NT2/D1 (cell line): ENCODE measurements at regions not wholly inside any gene's neighbourhood (a gene's known extent, or its start where the extent isn't known, plus 50 kb on each side); places are given as distances from the start of the nearest gene placed in this dataset.

Experiments
- DNase-seq: peaks from one replicate; pipeline ENCODE4 v3.0.0-alpha.2; 2011; ENCODE audit warnings: low read depth, low spot score
- H3K27me3 ChIP-seq: 2 replicates; pipeline ENCODE4 v1.6.0; 2011; ENCODE audit warnings: mild to moderate bottlenecking; ENCODE audit not compliant: insufficient read length, insufficient read depth
- H3K36me3 ChIP-seq: 2 replicates; pipeline ENCODE4 v1.6.1; 2011; ENCODE audit warnings: mild to moderate bottlenecking, low read length, mixed read lengths; ENCODE audit not compliant: insufficient read depth, insufficient read length
- H3K4me1 ChIP-seq: 2 replicates; pipeline ENCODE4 v1.5.1; 2011; ENCODE audit not compliant: insufficient read depth, insufficient read length
- H3K4me3 ChIP-seq: 2 replicates; pipeline ENCODE4 v1.5.1; 2011; ENCODE audit warnings: low read depth; ENCODE audit not compliant: insufficient read length
- H3K9ac ChIP-seq: 2 replicates; pipeline ENCODE4 v1.6.0; 2011; ENCODE audit warnings: low read depth; ENCODE audit not compliant: insufficient read length
- H3K9me3 ChIP-seq: 2 replicates; pipeline ENCODE4 v1.5.1; 2011; ENCODE audit warnings: mild to moderate bottlenecking, low read length; ENCODE audit not compliant: insufficient read depth
- SUZ12 ChIP-seq: IDR thresholded peaks from 2 replicates; pipeline ENCODE4 v1.6.1; 2011; ENCODE audit not compliant: insufficient read length, insufficient read depth; ENCODE audit errors: extremely low read depth
- YY1 ChIP-seq: IDR thresholded peaks from 2 replicates; pipeline ENCODE4 v1.6.1; 2011; ENCODE audit not compliant: insufficient read length, insufficient read depth
- ZNF274 ChIP-seq: IDR thresholded peaks from 2 replicates; pipeline ENCODE4 v1.6.1; 2011; ENCODE audit warnings: mild to moderate bottlenecking, low read depth, low read length

- no peak overlapping the region for H3K4me3 ChIP-seq
- no peaks in the 10 kb centered on the region for H3K27me3 ChIP-seq
- H3K9ac ChIP-seq, result no peak overlapping the region
- TF ChIP-seq YY1, result no peak
- no peak for TF ChIP-seq SUZ12
- no peak for TF ChIP-seq ZNF274
- no peaks in the 10 kb centered on the region for H3K4me1 ChIP-seq
- DNase-seq, result no peak
- H3K9me3 ChIP-seq, result no peaks in the 10 kb centered on the region
- H3K36me3 ChIP-seq, result no peaks in the 10 kb centered on the region
Measured at GRCh38 chr7:33738260-33738935, 166.9 kb upstream of the BMPER start.

DNA sequence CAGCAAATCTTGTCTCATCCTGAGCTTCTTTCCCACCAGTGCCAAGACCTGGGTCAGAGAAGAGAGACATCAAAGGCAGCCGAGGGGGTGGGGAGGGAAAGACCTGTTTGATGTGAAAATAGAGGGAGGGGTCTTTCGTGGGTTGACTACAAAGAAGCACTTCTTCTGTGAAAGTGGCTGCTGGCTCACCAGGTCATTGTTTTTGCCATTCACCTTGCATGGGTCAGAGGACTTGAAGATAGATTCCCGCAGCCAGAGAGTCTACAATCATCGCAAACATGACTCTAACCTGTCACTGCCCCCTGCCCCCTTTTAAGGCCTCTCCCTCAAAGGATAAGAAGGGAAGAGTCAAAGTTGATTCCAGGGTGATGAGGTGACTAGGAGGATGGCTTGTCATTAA, 166.1 kb upstream of the BMPER start:
- TF ChIP-seq ZNF274 (no peak), SUZ12 (no peak), YY1 (no peak)
- Histone ChIP-seq H3K4me1 (no peaks in the 10 kb centered on the region), H3K4me3 (no peak overlapping the region), H3K27me3 (no peaks in the 10 kb centered on the region), H3K36me3 (no peaks in the 10 kb centered on the region), H3K9me3 (no peaks in the 10 kb centered on the region), H3K9ac (no peak overlapping the region)
- no peak for DNase-seq

DNA sequence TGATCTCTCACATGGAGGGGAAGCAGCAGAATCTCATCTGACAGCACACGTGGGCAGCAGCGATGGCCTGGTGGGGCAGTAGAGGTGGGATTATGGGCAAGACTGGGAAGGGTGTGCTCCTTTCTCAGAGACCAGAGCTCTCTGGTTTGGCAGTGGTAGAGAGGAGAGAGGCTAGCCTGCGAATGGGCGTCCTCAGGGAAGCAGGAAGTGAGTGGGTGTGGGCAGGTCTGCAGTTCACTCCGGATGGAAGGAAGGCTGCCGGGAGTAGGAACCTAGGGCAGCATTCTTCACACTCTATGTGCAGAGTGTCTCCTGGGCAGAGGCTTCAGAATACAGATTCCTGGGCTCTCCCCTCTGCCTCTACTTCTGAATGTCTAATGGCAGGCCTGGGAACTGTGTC, 162.8 kb upstream of the BMPER start:
- H3K9ac ChIP-seq, result no peak overlapping the region
- no peaks in the 10 kb centered on the region for H3K36me3 ChIP-seq
- TF ChIP-seq SUZ12 (no peak), YY1 (no peak), ZNF274 (no peak)
- no peak for DNase-seq
- no peak overlapping the region for H3K4me3 ChIP-seq
- H3K9me3 ChIP-seq, result no peaks in the 10 kb centered on the region
- H3K4me1 ChIP-seq, result no peaks in the 10 kb centered on the region
- no peaks in the 10 kb centered on the region for H3K27me3 ChIP-seq

GRCh38 chr7:33742999-33743587, 162.2 kb upstream of the BMPER start:
- no peak overlapping the region for H3K9ac ChIP-seq
- no peak overlapping the region for H3K4me3 ChIP-seq

GRCh38 chr7:33743594-33743993, 161.7 kb upstream of the BMPER start:
- Histone ChIP-seq H3K4me3 (no peak overlapping the region), H3K9me3 (no peaks in the 10 kb centered on the region), H3K9ac (no peak overlapping the region), H3K27me3 (no peaks in the 10 kb centered on the region), H3K4me1 (no peaks in the 10 kb centered on the region), H3K36me3 (no peaks in the 10 kb centered on the region)
- TF ChIP-seq ZNF274 (no peak), YY1 (no peak), SUZ12 (no peak)
- DNase-seq, result no peak

More at GRCh38 chr7:33742999-33743587, 162.2 kb upstream of the BMPER start:
- Histone ChIP-seq H3K36me3 (no peaks in the 10 kb centered on the region), H3K9me3 (no peaks in the 10 kb centered on the region), H3K4me1 (no peaks in the 10 kb centered on the region), H3K27me3 (no peaks in the 10 kb centered on the region)
- TF ChIP-seq SUZ12, result no peak
- no peak for TF ChIP-seq ZNF274
- TF ChIP-seq YY1, result no peak
- DNase-seq, result no peak

DNA sequence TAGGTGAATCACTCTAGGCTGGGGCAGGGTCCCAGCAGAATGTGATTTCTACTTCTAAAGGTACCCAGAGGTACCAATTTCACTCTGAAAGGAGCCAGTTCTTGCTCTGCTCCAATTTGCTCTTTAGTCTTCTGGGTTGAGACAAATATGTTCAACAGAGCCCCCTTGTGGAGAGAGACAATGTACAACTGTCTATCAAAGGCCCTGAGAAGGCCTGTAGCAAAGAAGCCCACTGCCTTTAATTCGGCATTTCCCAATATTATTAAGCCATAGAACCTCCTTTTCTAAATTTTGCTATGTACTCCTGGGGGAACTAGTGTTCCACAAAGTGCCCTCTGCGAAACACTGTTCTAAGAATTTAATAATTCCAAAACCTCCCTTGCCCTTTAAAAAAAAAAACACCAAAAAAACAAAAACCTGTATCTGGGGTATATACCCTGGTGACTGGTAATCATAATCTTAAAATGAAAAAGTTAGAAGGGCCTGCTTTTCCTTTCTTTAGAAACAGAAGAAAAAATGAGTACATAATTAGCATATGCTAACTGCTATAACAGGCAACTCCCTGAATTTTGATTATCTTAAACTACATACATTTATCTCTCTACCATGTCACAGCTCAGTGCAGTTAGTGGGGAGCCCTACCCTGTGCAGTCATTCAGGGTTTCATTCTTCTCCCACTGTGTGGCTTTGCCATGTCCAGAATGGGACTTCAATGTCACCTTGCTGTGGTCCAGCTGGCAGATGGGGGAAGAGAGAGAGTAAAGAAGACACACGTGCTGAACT, 160.9 kb upstream of the BMPER start:
- Histone ChIP-seq H3K27me3 (no peaks in the 10 kb centered on the region), H3K9me3 (no peaks in the 10 kb centered on the region), H3K4me1 (no peaks in the 10 kb centered on the region), H3K9ac (no peak overlapping the region), H3K36me3 (no peaks in the 10 kb centered on the region), H3K4me3 (no peak overlapping the region)
- TF ChIP-seq YY1 (no peak), ZNF274 (no peak), SUZ12 (no peak)
- no peak for DNase-seq

DNA sequence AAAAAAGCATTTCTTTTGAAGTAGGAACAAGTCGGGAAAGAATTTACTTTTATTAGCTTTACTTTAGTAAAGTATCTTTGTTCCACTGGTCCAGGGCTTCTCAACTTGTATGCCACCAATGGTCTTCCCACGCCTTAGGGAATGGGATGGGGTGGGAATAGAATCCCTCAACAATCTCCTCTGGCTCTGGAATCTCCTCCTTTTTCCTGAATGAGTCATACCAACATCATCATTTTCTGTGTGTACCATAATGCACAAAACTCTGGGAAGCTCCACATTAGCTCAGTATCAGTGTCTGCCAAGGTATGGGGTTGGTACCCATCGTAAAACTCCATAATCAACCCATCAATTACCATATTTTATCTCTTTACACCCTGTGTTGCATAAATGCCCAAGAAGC, 159.4 kb upstream of the BMPER start:
- Histone ChIP-seq H3K9me3 (no peaks in the 10 kb centered on the region), H3K36me3 (no peaks in the 10 kb centered on the region), H3K9ac (no peak overlapping the region), H3K4me3 (no peak overlapping the region), H3K4me1 (no peaks in the 10 kb centered on the region), H3K27me3 (no peaks in the 10 kb centered on the region)
- TF ChIP-seq ZNF274, result no peak
- no peak for TF ChIP-seq SUZ12
- no peak for TF ChIP-seq YY1
- DNase-seq, result no peak
